Karpas-422 (cell line): ENCODE measurements at regions not wholly inside any gene's neighbourhood (a gene's known extent, or its start where the extent isn't known, plus 50 kb on each side); places are given as distances from the start of the nearest gene placed in this dataset.

Experiments
- DNase-seq: peaks from one replicate; pipeline ENCODE4 v3.0.0-alpha.2; 2015
- H2AFZ ChIP-seq: fragments of 200-600 bp; sonication (generic); 2 replicates; pipeline ENCODE4 v1.6.1; 2014; ENCODE audit warnings: antibody characterized with exemption, low read length, mixed read lengths
- H3K27ac ChIP-seq: fragments of 200-600 bp; sonication (generic); 2 replicates; pipeline ENCODE4 v1.5.1; 2014; ENCODE audit warnings: mild to moderate bottlenecking, low read length, moderate library complexity
- H3K27me3 ChIP-seq: fragments of 200-600 bp; sonication (generic); 2 replicates; pipeline ENCODE4 v1.6.1; 2014; ENCODE audit warnings: low read length, mixed read lengths
- H3K36me3 ChIP-seq: fragments of 200-600 bp; sonication (generic); 2 replicates; pipeline ENCODE4 v1.6.1; 2014; ENCODE audit warnings: low read length, mixed read lengths; ENCODE audit not compliant: insufficient read depth
- H3K4me1 ChIP-seq: fragments of 200-600 bp; sonication (generic); 2 replicates; pipeline ENCODE4 v1.6.1; 2014; ENCODE audit warnings: mild to moderate bottlenecking, low read length, mixed read lengths
- H3K4me2 ChIP-seq: fragments of 200-600 bp; sonication (generic); 2 replicates; pipeline ENCODE4 v1.6.1; 2014; ENCODE audit warnings: low read length, low read depth, mild to moderate bottlenecking; ENCODE audit not compliant: poor library complexity, severe bottlenecking
- H3K4me3 ChIP-seq: fragments of 200-600 bp; sonication (generic); 2 replicates; pipeline ENCODE4 v1.5.1; 2014; ENCODE audit warnings: mild to moderate bottlenecking, antibody characterized with exemption, low read length, mixed read lengths
- H3K79me2 ChIP-seq: fragments of 200-600 bp; sonication (generic); 2 replicates; pipeline ENCODE4 v1.6.1; 2014; ENCODE audit warnings: mild to moderate bottlenecking, low read length, mixed read lengths
- H3K9ac ChIP-seq: fragments of 200-600 bp; sonication (generic); 2 replicates; pipeline ENCODE4 v1.6.0; 2014; ENCODE audit warnings: low read length
- H3K9me2 ChIP-seq: fragments of 200-600 bp; sonication (generic), shearing (Covaris generic); replicated peaks from 2 replicates; pipeline ENCODE4 v1.6.0; 2014; ENCODE audit warnings: mild to moderate bottlenecking, low read length, moderate library complexity; ENCODE audit not compliant: insufficient read depth
- H3K9me3 ChIP-seq: fragments of 300-700, 200-600 bp; sonication (generic); 2 replicates; pipeline ENCODE4 v1.6.1; 2014; ENCODE audit warnings: low read length, mixed read lengths
- H4K20me1 ChIP-seq: fragments of 200-600 bp; sonication (generic); 2 replicates; pipeline ENCODE4 v1.6.1; 2014; ENCODE audit warnings: mild to moderate bottlenecking, antibody characterized with exemption, low read length, low read depth; ENCODE audit not compliant: insufficient read depth

GRCh38 chr4:123455360-123455759 is 58.8 kb downstream of the SPRY1 start:
- no peaks in the 10 kb centered on the region for H3K9me3 ChIP-seq
- DNase-seq: no peak
- H3K27ac ChIP-seq: no peak overlapping the region
- H3K4me1 ChIP-seq: no peaks in the 10 kb centered on the region
- H3K4me2 ChIP-seq: no peak overlapping the region
- no peaks in the 10 kb centered on the region for H3K27me3 ChIP-seq
- H2AFZ ChIP-seq: no peak overlapping the region
- no peaks in the 10 kb centered on the region for H4K20me1 ChIP-seq
- H3K9ac ChIP-seq: no peak overlapping the region
- H3K36me3 ChIP-seq: no peaks in the 10 kb centered on the region
- H3K9me2 ChIP-seq: no peaks in the 10 kb centered on the region
- no peak overlapping the region for H3K4me3 ChIP-seq
- H3K79me2 ChIP-seq: no peaks in the 10 kb centered on the region

DNA sequence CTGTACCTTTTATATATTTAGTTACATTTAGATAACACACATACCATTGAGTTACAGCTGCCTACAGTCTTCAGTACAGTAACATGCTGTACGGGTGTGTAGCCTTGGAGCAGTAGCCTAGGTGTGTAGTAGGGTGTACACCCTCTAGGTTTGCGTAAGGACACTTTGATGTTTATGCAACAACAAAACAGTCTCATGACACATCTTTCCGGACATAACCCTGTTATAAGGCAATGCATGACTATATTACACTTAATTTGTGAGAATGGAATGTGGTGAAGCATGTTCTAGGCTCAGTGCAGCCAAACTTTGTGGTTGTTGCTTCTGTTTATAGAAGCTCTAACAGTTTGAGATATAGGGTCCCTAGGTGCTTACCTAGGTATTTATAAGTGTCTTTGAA is 65.4 kb downstream of the SPRY1 start:
- Histone ChIP-seq H4K20me1 (no peaks in the 10 kb centered on the region), H3K4me2 (no peak overlapping the region), H3K9me2 (no peaks in the 10 kb centered on the region), H2AFZ (no peak overlapping the region), H3K9me3 (no peaks in the 10 kb centered on the region), H3K4me1 (no peaks in the 10 kb centered on the region), H3K27ac (no peak overlapping the region), H3K36me3 (no peaks in the 10 kb centered on the region), H3K79me2 (no peaks in the 10 kb centered on the region), H3K27me3 (no peaks in the 10 kb centered on the region), H3K4me3 (no peak overlapping the region), H3K9ac (no peak overlapping the region)
- no peak for DNase-seq

- H2AFZ ChIP-seq: no peak overlapping the region
- no peaks in the 10 kb centered on the region for H4K20me1 ChIP-seq
- no peak overlapping the region for H3K4me3 ChIP-seq
- no peaks in the 10 kb centered on the region for H3K4me1 ChIP-seq
- no peak overlapping the region for H3K27ac ChIP-seq
- H3K27me3 ChIP-seq: no peaks in the 10 kb centered on the region
- H3K4me2 ChIP-seq: no peak overlapping the region
- no peaks in the 10 kb centered on the region for H3K79me2 ChIP-seq
- no peak overlapping the region for H3K9ac ChIP-seq
- no peaks in the 10 kb centered on the region for H3K9me3 ChIP-seq
- no peaks in the 10 kb centered on the region for H3K36me3 ChIP-seq
- DNase-seq: no peak
- no peaks in the 10 kb centered on the region for H3K9me2 ChIP-seq
These were observed 67.3 kb downstream of the SPRY1 start for GRCh38 chr4:123463869-123464268.

- Histone ChIP-seq H2AFZ (no peak overlapping the region), H3K27ac (no peak overlapping the region), H3K9me2 (no peaks in the 10 kb centered on the region), H3K9ac (no peak overlapping the region), H3K4me1 (no peaks in the 10 kb centered on the region), H3K79me2 (no peaks in the 10 kb centered on the region), H3K36me3 (no peaks in the 10 kb centered on the region), H4K20me1 (no peaks in the 10 kb centered on the region), H3K9me3 (no peaks in the 10 kb centered on the region), H3K27me3 (no peaks in the 10 kb centered on the region), H3K4me3 (no peak overlapping the region), H3K4me2 (no peak overlapping the region)
- DNase-seq: no peak
These were observed 68.8 kb downstream of the SPRY1 start for GRCh38 chr4:123465416-123465815.

GRCh38 chr4:123466080-123466785 is 69.6 kb downstream of the SPRY1 start:
- no peak overlapping the region for H3K27ac ChIP-seq
- no peaks in the 10 kb centered on the region for H3K9me3 ChIP-seq
- H3K9me2 ChIP-seq: no peaks in the 10 kb centered on the region
- no peak overlapping the region for H3K4me2 ChIP-seq
- H3K79me2 ChIP-seq: no peaks in the 10 kb centered on the region
- H3K36me3 ChIP-seq: no peaks in the 10 kb centered on the region
- DNase-seq: no peak
- no peaks in the 10 kb centered on the region for H4K20me1 ChIP-seq
- H3K27me3 ChIP-seq: no peaks in the 10 kb centered on the region
- no peak overlapping the region for H3K4me3 ChIP-seq
- no peak overlapping the region for H3K9ac ChIP-seq
- no peaks in the 10 kb centered on the region for H3K4me1 ChIP-seq
- H2AFZ ChIP-seq: no peak overlapping the region

DNA sequence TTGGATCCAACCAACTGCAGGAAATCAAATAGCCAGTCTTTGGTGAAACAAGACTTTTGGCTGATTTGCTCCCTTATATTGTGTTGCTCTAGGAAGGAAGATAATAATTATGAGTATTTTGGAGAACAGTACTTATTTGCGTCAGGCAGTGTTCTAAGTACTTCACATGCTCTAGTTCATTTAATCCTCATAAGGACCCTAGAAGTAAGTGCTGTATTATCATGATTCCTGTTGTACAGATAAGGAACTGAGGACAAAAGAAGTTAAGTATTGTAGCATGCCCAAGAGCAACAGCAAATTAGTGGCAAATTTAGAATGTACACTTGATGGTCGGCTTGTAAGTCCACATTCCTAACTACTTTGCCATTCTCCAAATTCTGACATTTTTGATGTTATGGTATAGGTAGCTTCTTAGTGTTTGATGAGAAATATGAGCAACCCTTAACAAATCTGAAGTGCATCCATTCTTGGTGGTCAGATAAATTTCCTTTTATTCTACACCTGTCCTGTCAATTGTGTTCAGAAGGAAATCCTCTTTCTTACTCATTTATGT is 72.0 kb downstream of the SPRY1 start:
- Histone ChIP-seq H3K9ac (no peak overlapping the region), H3K36me3 (no peaks in the 10 kb centered on the region), H3K4me2 (no peak overlapping the region), H3K9me3 (no peaks in the 10 kb centered on the region), H2AFZ (no peak overlapping the region), H3K27me3 (no peaks in the 10 kb centered on the region), H3K9me2 (no peaks in the 10 kb centered on the region), H3K4me3 (no peak overlapping the region), H4K20me1 (no peaks in the 10 kb centered on the region), H3K79me2 (no peaks in the 10 kb centered on the region), H3K4me1 (no peaks in the 10 kb centered on the region), H3K27ac (no peak overlapping the region)
- DNase-seq: no peak

DNA sequence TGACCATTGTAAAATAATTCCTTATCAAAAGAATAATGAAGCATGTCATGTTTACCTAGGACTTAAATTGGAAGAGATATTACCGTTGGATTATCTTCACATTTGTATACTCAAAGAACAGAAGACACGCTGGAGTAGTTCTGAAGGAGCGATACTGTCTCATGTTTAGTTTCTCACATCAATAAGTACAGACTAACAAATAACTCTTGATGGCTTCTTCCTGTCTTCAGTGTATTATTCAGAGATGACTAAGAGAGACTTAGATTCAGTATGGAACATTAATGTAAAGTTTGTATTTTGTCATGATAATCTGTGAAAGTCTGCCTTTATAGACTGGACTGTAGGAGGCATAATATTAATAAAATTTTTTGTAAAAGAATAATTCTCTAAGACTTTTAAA is 72.7 kb downstream of the SPRY1 start:
- Histone ChIP-seq H3K27me3 (no peaks in the 10 kb centered on the region), H3K4me1 (no peaks in the 10 kb centered on the region), H3K36me3 (no peaks in the 10 kb centered on the region), H3K4me2 (no peak overlapping the region), H3K4me3 (no peak overlapping the region), H2AFZ (no peak overlapping the region), H3K79me2 (no peaks in the 10 kb centered on the region), H4K20me1 (no peaks in the 10 kb centered on the region), H3K9ac (no peak overlapping the region), H3K9me3 (no peaks in the 10 kb centered on the region), H3K27ac (no peak overlapping the region), H3K9me2 (no peaks in the 10 kb centered on the region)
- DNase-seq: no peak

DNA sequence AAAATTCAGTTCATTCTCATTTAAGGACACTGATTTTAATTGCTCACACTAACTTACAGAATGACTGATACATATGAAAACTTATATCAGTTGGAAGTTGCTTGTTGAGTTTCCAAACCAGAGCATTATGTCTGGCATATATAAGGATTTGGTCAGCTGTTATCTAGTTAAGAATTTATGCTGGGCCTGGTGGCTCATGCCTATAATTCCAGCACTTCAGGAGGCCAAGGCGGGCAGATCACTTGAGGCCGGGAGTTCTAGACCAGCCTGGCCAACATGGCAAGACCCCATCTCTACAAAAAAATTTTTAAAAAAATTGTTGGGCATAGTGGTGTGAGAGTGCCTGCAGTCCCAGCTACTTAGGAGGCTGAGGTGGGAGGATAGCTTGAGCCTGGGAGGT is 73.1 kb downstream of the SPRY1 start:
- Histone ChIP-seq H3K4me1 (no peaks in the 10 kb centered on the region), H3K4me2 (no peak overlapping the region), H3K4me3 (no peak overlapping the region), H2AFZ (no peak overlapping the region), H4K20me1 (no peaks in the 10 kb centered on the region), H3K79me2 (no peaks in the 10 kb centered on the region), H3K9ac (no peak overlapping the region), H3K9me2 (no peaks in the 10 kb centered on the region), H3K27me3 (no peaks in the 10 kb centered on the region), H3K9me3 (no peaks in the 10 kb centered on the region), H3K27ac (no peak overlapping the region), H3K36me3 (no peaks in the 10 kb centered on the region)
- DNase-seq: no peak
